GM21447 (cell line): ENCODE measurements at regions not wholly inside any gene's neighbourhood (a gene's known extent, or its start where the extent isn't known, plus 50 kb on each side); places are given as distances from the start of the nearest gene placed in this dataset.

ENCODE experiments used
- ATAC-seq: cut with Tn5 transposase; IDR thresholded peaks from one replicate; pipeline ENCODE4 v1.9.1; 2021; ENCODE audit not compliant: unreplicated experiment

DNA sequence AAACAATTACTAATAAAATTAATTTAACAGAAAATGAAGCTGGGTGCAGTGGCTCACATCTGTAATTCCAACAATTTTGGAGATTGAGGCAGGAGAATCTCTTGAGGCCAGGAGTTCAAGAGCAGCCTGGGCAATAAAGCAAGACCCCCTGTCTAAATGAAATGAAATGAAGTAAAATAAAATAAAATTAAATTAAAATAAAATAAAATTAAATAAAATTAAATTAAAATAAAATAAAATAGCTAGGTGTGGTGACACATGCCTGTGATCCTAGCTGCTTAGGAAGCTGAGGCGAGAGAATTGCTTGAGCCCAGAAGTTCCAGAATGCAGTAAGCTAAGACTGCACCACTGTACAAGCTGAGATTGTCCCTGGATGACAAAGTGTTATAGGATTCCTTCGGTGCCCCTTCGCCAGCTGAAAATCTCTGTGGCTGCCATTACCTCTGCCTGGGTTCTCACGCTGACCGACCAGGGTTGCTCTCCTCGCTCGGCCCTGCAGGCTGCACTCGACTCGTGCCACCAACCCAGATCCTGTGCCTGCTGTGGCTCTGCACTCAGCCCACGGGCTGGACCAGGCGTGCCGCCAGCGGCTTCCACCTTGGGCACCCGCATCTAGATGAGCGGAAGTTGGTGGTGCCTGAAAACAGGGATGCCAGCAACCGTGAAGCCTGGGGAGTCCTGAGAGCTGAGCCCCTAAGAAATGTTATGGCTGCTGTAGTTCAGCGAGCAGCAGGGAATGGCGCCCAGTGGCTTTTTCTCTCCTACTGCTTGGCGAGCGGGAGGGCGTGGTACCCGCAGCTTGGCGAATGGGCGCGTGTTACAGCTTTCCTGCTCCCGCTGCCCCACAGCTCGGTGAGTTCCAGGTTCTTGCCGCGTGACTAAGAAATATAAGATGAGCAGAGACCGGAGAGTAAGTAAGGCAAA is 539.2 kb upstream of the PCDH9 start:
- no peak for ATAC-seq

GRCh38 chr13:67763984-67764383 is 533.8 kb upstream of the PCDH9 start:
- no peak for ATAC-seq

DNA sequence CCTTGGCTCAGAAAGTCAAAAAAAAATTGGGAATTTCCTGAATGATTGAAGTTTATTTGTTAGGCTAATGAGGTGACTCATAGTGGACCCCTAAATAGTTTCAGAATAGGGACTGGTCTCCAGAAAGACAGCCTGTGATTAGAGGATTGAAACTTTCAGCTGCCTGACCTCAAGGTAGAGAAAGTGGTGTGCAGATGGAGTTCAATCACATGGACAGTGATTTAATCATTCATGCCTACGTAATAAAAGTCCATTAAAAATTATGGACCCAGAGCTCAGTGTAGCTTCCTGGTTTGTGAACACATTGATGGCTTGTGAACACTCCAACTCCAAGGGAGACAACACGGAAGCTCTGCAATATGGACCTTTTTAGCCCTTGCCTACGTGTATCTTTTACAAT is 533.2 kb upstream of the PCDH9 start:
- no peak for ATAC-seq

- ATAC-seq: no peak
Measured at GRCh38 chr13:67758975-67759374, 528.8 kb upstream of the PCDH9 start.

DNA sequence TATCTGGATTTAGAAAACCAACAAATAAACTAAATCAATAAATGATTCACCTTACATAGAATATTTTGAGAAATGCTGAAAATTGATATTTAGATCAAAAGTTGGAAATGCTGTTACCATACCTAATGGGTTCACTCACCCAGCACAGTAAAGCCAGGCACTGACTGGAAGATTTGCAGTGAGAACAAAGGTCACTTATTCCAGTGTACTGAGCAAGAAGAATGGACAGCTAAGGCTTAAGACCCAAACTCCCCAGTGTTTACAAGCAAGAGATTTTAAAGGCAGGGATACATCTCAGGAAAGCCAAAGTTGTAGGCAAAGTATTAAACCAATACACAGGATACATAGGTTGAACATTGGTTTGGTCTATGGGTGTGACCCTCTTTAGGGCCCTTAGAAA is 523.9 kb upstream of the PCDH9 start:
- no peak for ATAC-seq

GRCh38 chr13:67752759-67753158 is 522.6 kb upstream of the PCDH9 start:
- ATAC-seq: no peak

DNA sequence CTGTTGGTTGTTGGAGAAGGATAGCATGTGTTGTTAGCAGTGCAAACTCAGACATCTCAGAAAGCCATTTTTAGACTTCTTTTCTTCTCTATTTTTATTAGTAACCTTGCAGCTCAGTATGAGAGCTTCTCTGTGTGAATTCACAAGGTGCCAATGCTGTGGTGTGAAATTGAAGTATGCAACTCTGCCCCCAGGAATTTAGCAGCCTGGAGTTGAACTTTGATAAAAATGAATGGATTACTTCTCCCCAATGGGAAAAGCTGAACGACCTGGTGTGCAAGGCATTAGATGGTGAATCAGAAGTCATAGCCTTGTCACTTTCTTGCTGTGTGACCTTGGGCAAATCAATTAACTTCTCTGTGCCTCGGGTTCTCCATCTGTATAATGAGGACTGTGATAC is 512.3 kb upstream of the PCDH9 start:
- no peak for ATAC-seq

- no peak for ATAC-seq
Measured at GRCh38 chr13:67740871-67741535, 510.9 kb upstream of the PCDH9 start.

- no peak for ATAC-seq
Measured at GRCh38 chr13:67736646-67737420, 506.7 kb upstream of the PCDH9 start.

DNA sequence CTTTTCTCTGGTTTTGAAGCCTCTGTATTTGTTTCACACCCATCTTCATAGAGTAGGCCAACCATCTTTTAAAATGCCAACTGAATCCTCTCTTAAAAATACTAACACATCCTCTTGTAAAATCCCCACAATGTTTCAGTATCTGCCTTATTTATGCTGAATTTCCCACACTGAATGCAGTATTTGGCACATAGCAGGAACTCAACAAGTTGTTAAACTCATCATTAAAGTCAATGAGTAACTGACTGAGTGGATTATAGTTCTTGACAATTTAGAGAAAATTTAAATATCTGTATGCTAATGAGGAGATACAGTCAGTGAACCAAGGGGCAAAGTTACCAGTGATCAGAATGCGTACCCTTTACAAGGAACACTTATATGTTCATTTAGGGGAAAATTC is 505.5 kb upstream of the PCDH9 start:
- ATAC-seq: no peak

- no peak for ATAC-seq
Measured at GRCh38 chr13:67726979-67727378, 496.8 kb upstream of the PCDH9 start.

GRCh38 chr13:67725999-67726398 is 495.9 kb upstream of the PCDH9 start:
- ATAC-seq: no peak

DNA sequence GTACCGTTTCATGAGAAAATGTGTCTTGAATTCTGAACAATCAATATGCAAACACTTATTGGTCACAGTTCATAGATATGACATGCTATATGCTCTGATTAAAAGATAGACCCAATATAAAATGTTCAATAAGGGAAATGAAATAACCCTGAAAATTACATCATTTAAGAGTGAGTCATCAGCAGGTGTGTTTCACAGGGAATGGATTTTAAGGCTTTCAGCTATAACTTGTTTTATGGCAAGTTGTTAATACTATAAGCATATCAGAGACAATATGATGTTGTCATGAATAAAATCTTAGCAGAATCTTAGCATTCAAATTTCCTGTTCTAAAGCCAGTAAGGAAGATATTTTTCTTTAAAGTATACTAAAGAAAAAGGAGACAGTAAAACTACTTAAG is 483.4 kb upstream of the PCDH9 start:
- ATAC-seq: no peak

GRCh38 chr13:67696775-67697174 is 466.6 kb upstream of the PCDH9 start:
- no peak for ATAC-seq

DNA sequence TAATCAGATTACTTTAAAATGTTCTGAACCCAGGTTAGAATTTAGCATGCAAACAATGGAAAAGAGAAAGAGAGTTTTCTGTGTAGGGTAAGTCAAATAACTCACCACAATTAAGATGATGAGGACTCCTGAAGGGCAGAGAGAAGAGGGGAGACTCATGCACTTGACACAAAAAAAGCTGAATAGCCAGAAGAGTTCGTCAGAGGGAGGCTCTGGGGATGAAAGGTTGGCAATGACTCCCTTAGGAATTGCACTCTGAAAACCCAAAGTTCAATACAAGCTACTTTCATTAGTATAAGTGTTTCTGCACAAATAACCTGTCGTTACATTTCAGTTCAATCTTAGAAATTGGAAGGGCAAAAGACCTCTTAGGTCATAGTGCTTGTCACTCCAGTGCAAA is 434.4 kb upstream of the PCDH9 start:
- no peak for ATAC-seq

DNA sequence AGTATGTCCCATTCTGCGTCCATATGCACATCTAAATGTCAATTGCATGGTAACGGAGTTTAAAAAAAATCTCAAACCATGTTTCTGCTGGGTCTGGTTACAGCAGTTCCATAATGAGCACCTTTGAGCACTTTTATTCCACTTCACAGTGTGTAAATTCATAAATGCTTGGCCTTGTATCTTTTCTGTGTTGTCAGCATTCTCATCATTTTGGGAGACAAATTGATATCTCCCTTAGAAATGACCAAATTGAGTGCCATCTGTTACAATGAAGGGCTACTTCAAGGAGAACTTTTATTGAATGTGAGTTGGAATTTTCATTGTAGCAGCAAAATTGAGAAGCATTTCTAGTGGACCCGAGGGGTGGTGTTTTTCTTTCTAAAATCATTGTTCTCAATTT is 432.9 kb upstream of the PCDH9 start:
- ATAC-seq: no peak

- no peak for ATAC-seq
Measured at GRCh38 chr13:67652887-67653286, 422.8 kb upstream of the PCDH9 start.

DNA sequence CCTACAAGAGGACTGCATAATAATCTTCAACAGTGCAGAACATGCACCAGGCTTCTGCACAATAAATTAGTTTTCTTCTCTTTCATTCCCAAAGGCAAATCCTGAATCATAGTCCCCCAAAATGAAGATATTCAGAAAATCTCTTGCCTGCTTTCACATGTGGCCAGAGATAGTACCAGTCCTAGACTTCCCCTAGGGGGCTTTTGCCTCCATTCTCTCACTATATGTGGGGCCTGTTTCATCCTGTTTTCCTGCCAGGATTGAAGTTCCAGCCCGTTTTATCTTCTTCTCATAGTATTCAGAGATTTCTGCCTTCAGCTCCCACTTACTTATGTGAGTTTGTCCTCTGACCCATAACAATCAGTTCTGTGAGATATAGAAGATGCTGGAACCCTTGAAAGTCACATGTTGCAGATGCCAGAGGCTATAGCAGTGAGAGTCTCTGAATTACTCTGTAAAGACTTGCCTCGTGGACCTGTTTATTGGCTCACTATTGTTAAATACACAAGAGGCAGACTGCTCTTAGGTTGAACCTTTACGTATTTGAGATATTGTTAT is 421.9 kb upstream of the PCDH9 start:
- no peak for ATAC-seq

DNA sequence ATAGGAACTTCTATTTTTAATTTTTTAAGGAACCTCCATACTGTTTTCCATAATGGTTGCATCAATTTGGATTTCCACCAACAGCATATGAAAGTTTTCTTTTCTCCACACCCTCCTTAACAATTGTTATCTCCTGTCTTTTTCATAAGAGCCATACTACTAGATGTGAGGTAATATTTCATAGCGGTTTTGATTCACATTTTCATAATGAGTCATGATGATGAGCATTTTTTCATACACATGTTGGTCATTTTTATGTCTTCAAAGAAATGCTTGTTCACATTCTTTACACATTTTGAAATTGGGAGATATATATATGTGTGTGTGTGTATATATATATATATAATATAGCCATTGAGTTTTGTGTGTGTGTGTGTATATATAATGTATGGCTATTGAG is 420.3 kb upstream of the PCDH9 start:
- no peak for ATAC-seq

DNA sequence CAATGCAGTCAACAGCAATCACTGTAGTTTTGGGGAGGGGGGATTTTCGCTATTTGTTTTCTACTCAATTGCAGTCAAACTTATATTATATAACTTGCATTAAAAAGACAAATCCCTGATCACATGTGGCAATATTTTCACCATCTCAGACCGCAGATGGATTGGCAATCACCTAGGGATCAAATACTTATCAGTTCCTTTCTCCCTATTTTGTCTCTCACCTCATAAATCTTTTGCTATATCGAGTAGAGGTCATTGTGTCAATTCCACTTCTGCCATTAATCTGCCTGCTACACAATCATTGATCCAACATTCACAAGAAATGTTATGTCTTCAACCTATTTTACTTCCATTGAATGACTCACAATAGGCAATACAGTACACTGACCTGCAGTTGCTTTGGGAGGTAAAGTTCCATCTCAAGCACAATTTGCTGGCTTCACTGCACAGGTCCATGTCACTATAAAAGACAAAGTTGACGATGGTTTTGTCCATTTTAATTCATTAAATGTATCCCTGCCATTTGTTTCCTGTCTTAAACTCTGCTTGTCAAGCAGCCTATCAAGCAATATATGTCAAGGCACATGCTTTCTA is 415.8 kb upstream of the PCDH9 start:
- ATAC-seq: no peak

DNA sequence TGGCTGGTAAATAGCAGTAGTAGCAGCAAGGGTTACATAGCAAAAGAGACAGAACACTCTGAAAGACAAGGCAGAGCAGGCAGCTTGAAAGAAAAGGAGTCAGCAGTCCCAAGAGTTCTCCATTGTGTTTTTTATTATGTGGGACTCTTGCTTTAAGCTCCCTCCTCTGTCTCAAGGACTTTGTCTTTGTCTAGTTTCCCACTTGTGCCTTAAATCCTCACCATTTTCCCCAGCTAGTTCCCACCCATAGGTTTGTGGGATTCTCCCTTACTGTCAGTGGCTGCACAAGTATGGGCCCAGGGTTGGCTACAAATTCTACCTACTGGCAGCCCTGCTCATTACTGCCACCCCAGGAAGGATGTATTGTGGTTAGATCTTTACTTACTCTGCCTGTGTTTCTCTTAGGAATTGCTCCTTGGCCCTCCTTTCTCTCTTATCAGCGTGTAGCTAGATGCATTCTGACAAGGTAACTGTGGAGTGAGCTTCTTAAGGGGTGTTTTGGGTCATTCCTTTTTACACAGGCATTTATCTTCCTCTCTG is 413.4 kb upstream of the PCDH9 start:
- no peak for ATAC-seq
